WTC11 (cell line): ENCODE measurements at regions not wholly inside any gene's neighbourhood (a gene's known extent, or its start where the extent isn't known, plus 50 kb on each side); places are given as distances from the start of the nearest gene placed in this dataset.

Experiments used
- ATF1 ChIP-seq: sonication (generic); formaldehyde crosslinking; IDR thresholded peaks from 2 replicates; pipeline ENCODE4 v1.8.1; 2023; ENCODE audit warnings: mild to moderate bottlenecking, moderate library complexity, missing genetic modification reagents
- CREB1 ChIP-seq: sonication (generic); formaldehyde crosslinking; IDR thresholded peaks from 2 replicates; pipeline ENCODE4 v1.8.0; 2023; ENCODE audit warnings: mild to moderate bottlenecking, missing genetic modification reagents
- EMX1 ChIP-seq: fragments of 250-450 bp; sonication (Bioruptor Pico); IDR thresholded peaks from 2 replicates; pipeline ENCODE4 v1.8.0; 2021; ENCODE audit warnings: mild to moderate bottlenecking
- GABPB1 ChIP-seq: sonication (generic); formaldehyde crosslinking; IDR thresholded peaks from 2 replicates; pipeline ENCODE4 v1.8.1; 2023; ENCODE audit warnings: mild to moderate bottlenecking, missing genetic modification reagents
- IRF2 ChIP-seq: sonication (generic); formaldehyde crosslinking; IDR thresholded peaks from 2 replicates; pipeline ENCODE4 v1.8.0; 2022; ENCODE audit warnings: low read depth, missing genetic modification reagents, borderline replicate concordance
- JUN ChIP-seq: sonication (generic); formaldehyde crosslinking; IDR thresholded peaks from 2 replicates; pipeline ENCODE4 v1.8.0; 2023; ENCODE audit warnings: mild to moderate bottlenecking, missing genetic modification reagents
- NFYB ChIP-seq: sonication (generic); formaldehyde crosslinking; conservative IDR thresholded peaks from 2 replicates; pipeline ENCODE4 v1.8.0; 2022; ENCODE audit warnings: low read depth, missing genetic modification reagents
- TEAD4 ChIP-seq: sonication (generic); formaldehyde crosslinking; IDR thresholded peaks from 2 replicates; pipeline ENCODE4 v1.8.0; 2022; ENCODE audit warnings: mild to moderate bottlenecking, missing genetic modification reagents
- TF ChIP-seq, protein P1 (sequence below): sonication (generic); formaldehyde crosslinking; IDR thresholded peaks from 2 replicates; pipeline ENCODE4 v1.8.0; 2022; ENCODE audit warnings: mild to moderate bottlenecking, missing genetic modification reagents
- TF ChIP-seq, protein P2 (sequence below): fragments of 200-600 bp; IDR thresholded peaks from 2 replicates; pipeline ENCODE4 v1.8.0; 2022; ENCODE audit warnings: antibody characterized with exemption
- TF ChIP-seq, protein P3 (sequence below): sonication (generic); formaldehyde crosslinking; IDR thresholded peaks from 2 replicates; pipeline ENCODE4 v1.8.1; 2023; ENCODE audit warnings: mild to moderate bottlenecking, missing genetic modification reagents, moderate library complexity
- TF ChIP-seq, protein P4 (sequence below): sonication (generic); formaldehyde crosslinking; IDR thresholded peaks from 2 replicates; pipeline ENCODE4 v1.8.0; 2023; ENCODE audit warnings: mild to moderate bottlenecking, missing genetic modification reagents
- TF ChIP-seq, protein P5 (sequence below): sonication (generic); formaldehyde crosslinking; IDR thresholded peaks from 2 replicates; pipeline ENCODE4 v1.8.0; 2022; ENCODE audit warnings: mild to moderate bottlenecking, missing genetic modification reagents

DNA sequence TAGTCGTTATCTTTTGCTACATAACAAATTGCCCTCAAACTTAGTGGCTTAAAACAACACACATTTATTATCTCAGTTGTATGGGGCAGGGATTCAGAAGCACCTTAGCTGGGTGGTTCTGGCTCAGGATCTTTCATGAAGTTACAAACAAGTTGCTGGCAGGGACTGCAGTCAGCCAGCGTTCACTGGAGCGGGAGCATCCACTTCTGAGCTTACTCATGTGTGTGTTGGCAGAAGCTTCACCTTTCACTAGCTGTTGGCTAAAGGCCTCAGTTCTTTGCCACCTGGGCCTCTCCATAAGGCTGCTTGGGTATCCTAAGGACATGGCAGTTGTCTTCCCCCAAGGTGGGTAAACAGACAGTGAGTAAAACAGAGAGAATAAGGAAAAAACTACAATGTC lies 365.7 kb downstream of the RPS29 start:
- TF ChIP-seq EMX1 (CRISPR knock-in tag) (no peak), TEAD4 (CRISPR knock-in tag) (no peak), JUN (CRISPR knock-in tag) (no peak), GABPB1 (CRISPR knock-in tag) (no peak), CREB1 (CRISPR knock-in tag) (no peak), ATF1 (CRISPR knock-in tag) (no peak), NFYB (CRISPR knock-in tag) (no peak), IRF2 (CRISPR knock-in tag) (no peak)
- TF ChIP-seq, protein P1, sequence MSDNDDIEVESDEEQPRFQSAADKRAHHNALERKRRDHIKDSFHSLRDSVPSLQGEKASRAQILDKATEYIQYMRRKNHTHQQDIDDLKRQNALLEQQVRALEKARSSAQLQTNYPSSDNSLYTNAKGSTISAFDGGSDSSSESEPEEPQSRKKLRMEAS: no peak
- TF ChIP-seq, protein P2, sequence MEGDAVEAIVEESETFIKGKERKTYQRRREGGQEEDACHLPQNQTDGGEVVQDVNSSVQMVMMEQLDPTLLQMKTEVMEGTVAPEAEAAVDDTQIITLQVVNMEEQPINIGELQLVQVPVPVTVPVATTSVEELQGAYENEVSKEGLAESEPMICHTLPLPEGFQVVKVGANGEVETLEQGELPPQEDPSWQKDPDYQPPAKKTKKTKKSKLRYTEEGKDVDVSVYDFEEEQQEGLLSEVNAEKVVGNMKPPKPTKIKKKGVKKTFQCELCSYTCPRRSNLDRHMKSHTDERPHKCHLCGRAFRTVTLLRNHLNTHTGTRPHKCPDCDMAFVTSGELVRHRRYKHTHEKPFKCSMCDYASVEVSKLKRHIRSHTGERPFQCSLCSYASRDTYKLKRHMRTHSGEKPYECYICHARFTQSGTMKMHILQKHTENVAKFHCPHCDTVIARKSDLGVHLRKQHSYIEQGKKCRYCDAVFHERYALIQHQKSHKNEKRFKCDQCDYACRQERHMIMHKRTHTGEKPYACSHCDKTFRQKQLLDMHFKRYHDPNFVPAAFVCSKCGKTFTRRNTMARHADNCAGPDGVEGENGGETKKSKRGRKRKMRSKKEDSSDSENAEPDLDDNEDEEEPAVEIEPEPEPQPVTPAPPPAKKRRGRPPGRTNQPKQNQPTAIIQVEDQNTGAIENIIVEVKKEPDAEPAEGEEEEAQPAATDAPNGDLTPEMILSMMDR: no peak
- TF ChIP-seq, protein P3, sequence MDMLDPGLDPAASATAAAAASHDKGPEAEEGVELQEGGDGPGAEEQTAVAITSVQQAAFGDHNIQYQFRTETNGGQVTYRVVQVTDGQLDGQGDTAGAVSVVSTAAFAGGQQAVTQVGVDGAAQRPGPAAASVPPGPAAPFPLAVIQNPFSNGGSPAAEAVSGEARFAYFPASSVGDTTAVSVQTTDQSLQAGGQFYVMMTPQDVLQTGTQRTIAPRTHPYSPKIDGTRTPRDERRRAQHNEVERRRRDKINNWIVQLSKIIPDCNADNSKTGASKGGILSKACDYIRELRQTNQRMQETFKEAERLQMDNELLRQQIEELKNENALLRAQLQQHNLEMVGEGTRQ (CRISPR knock-in tag): no peak
- TF ChIP-seq, protein P4, sequence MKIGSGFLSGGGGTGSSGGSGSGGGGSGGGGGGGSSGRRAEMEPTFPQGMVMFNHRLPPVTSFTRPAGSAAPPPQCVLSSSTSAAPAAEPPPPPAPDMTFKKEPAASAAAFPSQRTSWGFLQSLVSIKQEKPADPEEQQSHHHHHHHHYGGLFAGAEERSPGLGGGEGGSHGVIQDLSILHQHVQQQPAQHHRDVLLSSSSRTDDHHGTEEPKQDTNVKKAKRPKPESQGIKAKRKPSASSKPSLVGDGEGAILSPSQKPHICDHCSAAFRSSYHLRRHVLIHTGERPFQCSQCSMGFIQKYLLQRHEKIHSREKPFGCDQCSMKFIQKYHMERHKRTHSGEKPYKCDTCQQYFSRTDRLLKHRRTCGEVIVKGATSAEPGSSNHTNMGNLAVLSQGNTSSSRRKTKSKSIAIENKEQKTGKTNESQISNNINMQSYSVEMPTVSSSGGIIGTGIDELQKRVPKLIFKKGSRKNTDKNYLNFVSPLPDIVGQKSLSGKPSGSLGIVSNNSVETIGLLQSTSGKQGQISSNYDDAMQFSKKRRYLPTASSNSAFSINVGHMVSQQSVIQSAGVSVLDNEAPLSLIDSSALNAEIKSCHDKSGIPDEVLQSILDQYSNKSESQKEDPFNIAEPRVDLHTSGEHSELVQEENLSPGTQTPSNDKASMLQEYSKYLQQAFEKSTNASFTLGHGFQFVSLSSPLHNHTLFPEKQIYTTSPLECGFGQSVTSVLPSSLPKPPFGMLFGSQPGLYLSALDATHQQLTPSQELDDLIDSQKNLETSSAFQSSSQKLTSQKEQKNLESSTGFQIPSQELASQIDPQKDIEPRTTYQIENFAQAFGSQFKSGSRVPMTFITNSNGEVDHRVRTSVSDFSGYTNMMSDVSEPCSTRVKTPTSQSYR: no peak
- TF ChIP-seq, protein P5, sequence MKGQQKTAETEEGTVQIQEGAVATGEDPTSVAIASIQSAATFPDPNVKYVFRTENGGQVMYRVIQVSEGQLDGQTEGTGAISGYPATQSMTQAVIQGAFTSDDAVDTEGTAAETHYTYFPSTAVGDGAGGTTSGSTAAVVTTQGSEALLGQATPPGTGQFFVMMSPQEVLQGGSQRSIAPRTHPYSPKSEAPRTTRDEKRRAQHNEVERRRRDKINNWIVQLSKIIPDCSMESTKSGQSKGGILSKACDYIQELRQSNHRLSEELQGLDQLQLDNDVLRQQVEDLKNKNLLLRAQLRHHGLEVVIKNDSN: no peak
